IMR-90 (cell line): ENCODE measurements at regions not wholly inside any gene's neighbourhood (a gene's known extent, or its start where the extent isn't known, plus 50 kb on each side); places are given as distances from the start of the nearest gene placed in this dataset.

Experiments
- ATAC-seq: fragments of 200-7000 bp; cut with Tn5 transposase; 2 replicates; pipeline ENCODE4 v1.9.1; 2020; ENCODE audit warnings: low read depth, mild to moderate bottlenecking, moderate library complexity
- BruUV-seq: library from RNA; stranded (reverse); fragments of 400-500 nt; replicated peaks from 2 replicates; lab custom pipeline; 2021; lab: Mats Ljungman, UMichigan
- CTCF ChIA-PET: fragments of 300-600 bp; formaldehyde crosslinking; extraction: SDS; loops from one replicate; lab custom pipeline; 2021; ENCODE audit warnings: antibody characterized with exemption; lab: Yijun Ruan, JAX
- POLR2A ChIA-PET: fragments of 300-600 bp; sonication (Branson Sonifier 250); formaldehyde crosslinking; loops from one replicate; lab custom pipeline; 2022; ENCODE audit warnings: antibody characterized with exemption; ENCODE audit not compliant: unreplicated experiment; lab: Charles Lee
- DNase-seq: peaks from one replicate; pipeline ENCODE4 v3.0.0; 2013
- H2AFZ ChIP-seq: replicated peaks from 2 replicates; pipeline ENCODE3; 2013; ENCODE audit warnings: low read length, mild to moderate bottlenecking; ENCODE audit not compliant: poor library complexity
- H2AK5ac ChIP-seq: 2 replicates; pipeline ENCODE4 v1.6.1; 2013; ENCODE audit warnings: low read depth, low read length, inconsistent platforms
- H2AK9ac ChIP-seq: replicated peaks from 2 replicates; pipeline ENCODE3; 2013; ENCODE audit warnings: mild to moderate bottlenecking, low read depth, low read length, moderate library complexity; ENCODE audit not compliant: poor library complexity
- H2BK120ac ChIP-seq: 2 replicates; pipeline ENCODE4 v1.6.1; 2013; ENCODE audit warnings: low read depth, low read length, inconsistent platforms
- H2BK15ac ChIP-seq: 3 replicates; pipeline ENCODE4 v1.6.1; 2013; ENCODE audit warnings: low read depth, low read length, inconsistent platforms
- H2BK20ac ChIP-seq: 2 replicates; pipeline ENCODE4 v1.6.1; 2013; ENCODE audit warnings: low read depth, mild to moderate bottlenecking, inconsistent platforms, low read length, moderate library complexity
- H2BK5ac ChIP-seq: 2 replicates; pipeline ENCODE4 v1.6.1; 2013; ENCODE audit warnings: mild to moderate bottlenecking, low read depth, low read length, inconsistent platforms; ENCODE audit not compliant: poor library complexity, severe bottlenecking
- H3K14ac ChIP-seq: replicated peaks from 2 replicates; pipeline ENCODE4 v1.6.1; 2013; ENCODE audit warnings: low read depth, low read length, inconsistent platforms
- H3K18ac ChIP-seq: 2 replicates; pipeline ENCODE4 v1.6.1; 2013; ENCODE audit warnings: low read depth, low read length, control low read depth
- H3K23ac ChIP-seq: 2 replicates; pipeline ENCODE4 v1.6.1; 2013; ENCODE audit warnings: low read depth, low read length, inconsistent platforms
- H3K27ac ChIP-seq: 2 replicates; pipeline ENCODE4 v1.5.1; 2013; ENCODE audit warnings: mild to moderate bottlenecking, control low read depth, low read length; ENCODE audit not compliant: insufficient read depth
- H3K27me3 ChIP-seq: 2 replicates; pipeline ENCODE4 v1.6.1; 2013; ENCODE audit warnings: low read length; ENCODE audit not compliant: control insufficient read depth, insufficient read depth
- H3K36me3 ChIP-seq: 2 replicates; pipeline ENCODE4 v1.6.1; 2013; ENCODE audit warnings: low read length, mixed read lengths; ENCODE audit not compliant: control insufficient read depth, insufficient read depth
- H3K4ac ChIP-seq: 2 replicates; pipeline ENCODE4 v1.6.1; 2013; ENCODE audit warnings: low read depth, low read length, inconsistent platforms
- H3K4me1 ChIP-seq: 2 replicates; pipeline ENCODE4 v1.6.1; 2013; ENCODE audit warnings: low read length, mixed read lengths; ENCODE audit not compliant: control insufficient read depth, insufficient read depth
- H3K4me2 ChIP-seq: 2 replicates; pipeline ENCODE4 v1.6.1; 2013; ENCODE audit warnings: low read depth, mild to moderate bottlenecking, control low read depth, low read length, moderate library complexity
- H3K4me3 ChIP-seq: 2 replicates; pipeline ENCODE4 v1.5.1; 2013; ENCODE audit warnings: low read depth, mild to moderate bottlenecking, control low read depth, low read length, moderate library complexity; ENCODE audit not compliant: insufficient read depth
- H3K56ac ChIP-seq: 2 replicates; pipeline ENCODE4 v1.6.1; 2013; ENCODE audit warnings: low read length, inconsistent platforms; ENCODE audit not compliant: insufficient read depth; ENCODE audit errors: extremely low read depth
- H3K79me1 ChIP-seq, 2 experiments: 2 replicates each; pipeline ENCODE4 v1.6.1; 2013; ENCODE audit warnings: low read length in 2 of 2, inconsistent platforms in 1 of 2, low read depth in 1 of 2
- H3K9ac ChIP-seq: 2 replicates; pipeline ENCODE4 v1.6.1; 2013; ENCODE audit warnings: low read depth, low read length, control low read depth
- H3K9me1 ChIP-seq: 2 replicates; pipeline ENCODE4 v1.6.1; 2013; ENCODE audit warnings: low read length, inconsistent platforms; ENCODE audit not compliant: insufficient read depth
- H3K9me3 ChIP-seq: 2 replicates; pipeline ENCODE4 v1.6.1; 2013; ENCODE audit warnings: low read length; ENCODE audit not compliant: control insufficient read depth, insufficient read depth
- H4K20me1 ChIP-seq: 2 replicates; pipeline ENCODE4 v1.6.1; 2013; ENCODE audit warnings: low read length, inconsistent platforms; ENCODE audit not compliant: insufficient read depth
- H4K5ac ChIP-seq: 2 replicates; pipeline ENCODE4 v1.6.1; 2013; ENCODE audit warnings: mild to moderate bottlenecking, low read depth, low read length, control low read depth
- H4K8ac ChIP-seq, 2 experiments: 2 replicates each; pipeline ENCODE4 v1.6.1; 2013; ENCODE audit warnings: low read depth in 2 of 2, low read length in 2 of 2, control low read depth in 1 of 2, inconsistent platforms in 1 of 2
- H4K91ac ChIP-seq: 2 replicates; pipeline ENCODE4 v1.6.1; 2013; ENCODE audit warnings: low read depth, low read length, inconsistent platforms; ENCODE audit not compliant: insufficient read depth
- CEBPB ChIP-seq: IDR thresholded peaks from 2 replicates; pipeline ENCODE4 v1.6.1; 2012; ENCODE audit warnings: low read depth, low read length, improper control_type of control experiment
- CHD1 ChIP-seq: IDR thresholded peaks from 2 replicates; pipeline ENCODE4 v1.6.1; 2012; ENCODE audit warnings: low read depth, low read length, improper control_type of control experiment
- MAFK ChIP-seq: IDR thresholded peaks from 2 replicates; pipeline ENCODE4 v1.6.1; 2012; ENCODE audit warnings: low read depth, low read length, improper control_type of control experiment
- MAZ ChIP-seq: IDR thresholded peaks from 2 replicates; pipeline ENCODE4 v1.6.1; 2012; ENCODE audit warnings: low read depth, mild to moderate bottlenecking, low read length, improper control_type of control experiment, moderate library complexity, borderline replicate concordance
- NFE2L2 ChIP-seq: fragments of 150-350 bp; IDR thresholded peaks from 2 replicates; pipeline ENCODE4 v1.6.1; 2016; ENCODE audit warnings: low read depth, mild to moderate bottlenecking, low read length
- POLR2A ChIP-seq: IDR thresholded peaks from 2 replicates; pipeline ENCODE4 v1.6.1; 2012; ENCODE audit warnings: mild to moderate bottlenecking, low read depth, low read length
- RAD21 ChIP-seq: IDR thresholded peaks from 2 replicates; pipeline ENCODE4 v1.6.1; 2012; ENCODE audit warnings: low read length, improper control_type of control experiment
- RCOR1 ChIP-seq: IDR thresholded peaks from 2 replicates; pipeline ENCODE4 v1.6.1; 2012; ENCODE audit warnings: mild to moderate bottlenecking, low read length, improper control_type of control experiment; ENCODE audit not compliant: insufficient replicate concordance
- SMC3 ChIP-seq: fragments of 150-350 bp; IDR thresholded peaks from 2 replicates; pipeline ENCODE4 v1.6.1; 2016; ENCODE audit warnings: low read depth, mild to moderate bottlenecking, antibody characterized with exemption, low read length, moderate library complexity
- WGBS, 2 experiments: methylation state at CpG; one replicate each; pipeline versions ENCODE4 v1.1.5 to v1.1.7; 2013; ENCODE audit warnings: missing lambda C conversion rate in 2 of 2; ENCODE audit not compliant: insufficient read length in 1 of 2; ENCODE audit errors: extremely low coverage in 2 of 2; 5-methylcytosine and 5-hydroxymethylcytosine counted together
- dilution Hi-C: fragments of 300-500 bp; cut with HindIII; formaldehyde crosslinking; loops from one replicate; pipeline ENCODE4 v1.14.3; 2018; ENCODE audit warnings: low sequenced_read_pairs; ENCODE audit not compliant: unreplicated experiment
- in situ Hi-C: fragments of 300-500 bp; cut with MboI; formaldehyde crosslinking; loops from 3 replicates; pipeline ENCODE4 v1.14.3; 2019; ENCODE audit warnings: low sequenced_read_pairs, inconsistent platforms, mixed read lengths
- intact Hi-C: fragments of 100-400 bp; cut with micrococcal nuclease; formaldehyde crosslinking; loops from 2 replicates; pipeline ENCODE4 v1.10.0; 2022
- TF ChIP-seq, protein P1 (sequence below): fragments of 150-350 bp; IDR thresholded peaks from 2 replicates; pipeline ENCODE4 v1.6.1; 2016; ENCODE audit warnings: low read depth, mild to moderate bottlenecking, low read length, moderate library complexity, borderline replicate concordance

DNA sequence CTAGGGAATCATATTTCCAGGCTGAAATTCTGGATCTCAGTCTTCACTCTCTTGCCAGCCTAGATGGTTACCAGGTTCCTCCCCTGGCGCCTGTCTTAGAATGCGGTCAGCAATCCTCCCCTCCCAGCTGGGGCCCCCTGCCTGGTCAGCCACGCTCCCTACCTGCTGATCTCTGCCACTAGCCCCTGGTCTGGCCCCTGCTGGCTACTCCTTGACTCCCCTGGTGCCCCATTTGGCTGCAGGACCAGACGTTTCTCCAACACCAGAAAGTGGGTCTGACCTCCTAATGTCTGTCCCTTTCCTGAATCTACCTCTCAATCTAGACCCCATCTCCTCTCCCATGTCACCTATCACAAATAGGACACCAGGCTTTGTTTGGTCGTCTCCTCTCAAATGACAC lies 432.0 kb upstream of the SMIM21 start:
- Histone ChIP-seq H2AK9ac (no peak overlapping the region), H3K9me3 (peaks cover 7% of the 10 kb centered on the region), H2BK5ac (no peak overlapping the region), H2AFZ (no peak overlapping the region), H3K4ac (no peak overlapping the region), H4K8ac (no peak overlapping the region), H3K36me3 (no peaks in the 10 kb centered on the region), H4K91ac (no peak overlapping the region), H2BK15ac (no peak overlapping the region), H2BK120ac (no peak overlapping the region), H4K5ac (no peak overlapping the region), H2AK5ac (no peak overlapping the region), H3K4me2 (no peak overlapping the region), H3K9ac (no peak overlapping the region), H2BK20ac (no peak overlapping the region), H3K27me3 (no peaks in the 10 kb centered on the region), H3K9me1 (no peaks in the 10 kb centered on the region), H3K23ac (no peak overlapping the region), H3K56ac (no peak overlapping the region), H3K27ac (no peak overlapping the region), H3K18ac (no peak overlapping the region), H3K4me3 (no peak overlapping the region), H4K20me1 (no peaks in the 10 kb centered on the region), H3K79me1 (no peaks in the 10 kb centered on the region), H3K14ac (no peak overlapping the region), H3K4me1 (no peaks in the 10 kb centered on the region)
- WGBS, 2 experiments, result 43% methylated on average over 3 of the region's 5 CpGs; no CpG with 5 or more reads in 1 of the 2 experiments
- no peak for DNase-seq
- dilution Hi-C loops, result no loop called here
- ChIA-PET POLR2A (no interaction called here), CTCF (no interaction called here)
- TF ChIP-seq, protein P1, sequence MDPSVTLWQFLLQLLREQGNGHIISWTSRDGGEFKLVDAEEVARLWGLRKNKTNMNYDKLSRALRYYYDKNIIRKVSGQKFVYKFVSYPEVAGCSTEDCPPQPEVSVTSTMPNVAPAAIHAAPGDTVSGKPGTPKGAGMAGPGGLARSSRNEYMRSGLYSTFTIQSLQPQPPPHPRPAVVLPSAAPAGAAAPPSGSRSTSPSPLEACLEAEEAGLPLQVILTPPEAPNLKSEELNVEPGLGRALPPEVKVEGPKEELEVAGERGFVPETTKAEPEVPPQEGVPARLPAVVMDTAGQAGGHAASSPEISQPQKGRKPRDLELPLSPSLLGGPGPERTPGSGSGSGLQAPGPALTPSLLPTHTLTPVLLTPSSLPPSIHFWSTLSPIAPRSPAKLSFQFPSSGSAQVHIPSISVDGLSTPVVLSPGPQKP, result no peak
- no peak for TF ChIP-seq CHD1
- TF ChIP-seq NFE2L2, result no peak
- TF ChIP-seq POLR2A, result no peak
- no peak for TF ChIP-seq RCOR1
- TF ChIP-seq CEBPB, result no peak
- no peak for TF ChIP-seq SMC3
- TF ChIP-seq RAD21, result no peak
- TF ChIP-seq MAFK, result no peak
- no peak for TF ChIP-seq MAZ
- in situ Hi-C loops, result no loop called here
- no peak for ATAC-seq
- no TSS peak for BruUV-seq
- intact Hi-C loops, result no loop called here
